ENCODE measurements at regions not wholly inside any gene's neighbourhood (a gene's known extent, or its start where the extent isn't known, plus 50 kb on each side); places are given as distances from the start of the nearest gene placed in this dataset.
"Not testable (repeated sequence)": the region's sequence is repeated elsewhere in the genome, so short reads cannot be mapped to it uniquely, and the experiment has no call there.

DNA sequence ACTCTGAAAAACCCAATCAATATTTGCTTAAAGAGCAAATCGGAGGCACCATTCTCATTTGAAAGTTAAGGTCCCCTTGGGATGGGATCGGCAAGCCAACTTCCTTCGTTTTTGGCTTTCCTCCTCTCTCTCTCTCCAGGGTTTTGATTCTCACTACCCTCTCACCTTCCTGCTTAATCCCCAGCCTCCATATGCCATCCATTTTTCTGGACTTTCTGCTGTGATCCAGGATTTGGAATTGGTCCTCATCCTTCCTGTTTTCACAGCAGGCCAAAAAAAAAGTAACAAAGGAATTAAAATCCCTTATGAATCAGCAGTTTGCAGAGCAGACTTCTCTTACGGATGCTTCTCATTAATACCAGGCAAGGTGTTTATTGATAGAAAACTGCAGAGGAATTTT, 283.1 kb upstream of the TMTC4 start:
- Histone ChIP-seq H3K4me2 (no peak overlapping the region), H3K4me1 (no peaks in the 10 kb centered on the region), H3K9ac (no peak overlapping the region), H3K27me3 (no peaks in the 10 kb centered on the region), H3K4me3 (no peak overlapping the region), H3K79me2 (ENCODE audit: low read depth) (no peaks in the 10 kb centered on the region), H3F3A (ENCODE audit: low read depth) (no peaks in the 10 kb centered on the region), H3K9me3 (ENCODE audit: low read depth) (no peaks in the 10 kb centered on the region), H3K27ac (no peak overlapping the region), H2AFZ (replicated peaks) (no peak overlapping the region), H4K20me1 (ENCODE audit: low read depth) (no peaks in the 10 kb centered on the region), H3K36me3 (no peaks in the 10 kb centered on the region)
- Mint-ChIP-seq H3K9me3 (no peaks in the 10 kb centered on the region), H3K27me3 (ENCODE audit: insufficient read depth, low read depth) (peaks cover 7% of the 10 kb centered on the region), H3K27ac (no peak overlapping the region), H3K4me3 (no peak overlapping the region), H3K4me1 (peaks cover 15% of the 10 kb centered on the region), H3K36me3 (no peaks in the 10 kb centered on the region)
- DNase-seq (ENCODE audit: low spot score), result no peak
- TF ChIP-seq EZH2 (IDR thresholded peaks at IDR 0.05) (no peak), EZH2phosphoT487 (IDR thresholded peaks at IDR 0.05) (no peak)
- TF ChIP-seq, protein P1, sequence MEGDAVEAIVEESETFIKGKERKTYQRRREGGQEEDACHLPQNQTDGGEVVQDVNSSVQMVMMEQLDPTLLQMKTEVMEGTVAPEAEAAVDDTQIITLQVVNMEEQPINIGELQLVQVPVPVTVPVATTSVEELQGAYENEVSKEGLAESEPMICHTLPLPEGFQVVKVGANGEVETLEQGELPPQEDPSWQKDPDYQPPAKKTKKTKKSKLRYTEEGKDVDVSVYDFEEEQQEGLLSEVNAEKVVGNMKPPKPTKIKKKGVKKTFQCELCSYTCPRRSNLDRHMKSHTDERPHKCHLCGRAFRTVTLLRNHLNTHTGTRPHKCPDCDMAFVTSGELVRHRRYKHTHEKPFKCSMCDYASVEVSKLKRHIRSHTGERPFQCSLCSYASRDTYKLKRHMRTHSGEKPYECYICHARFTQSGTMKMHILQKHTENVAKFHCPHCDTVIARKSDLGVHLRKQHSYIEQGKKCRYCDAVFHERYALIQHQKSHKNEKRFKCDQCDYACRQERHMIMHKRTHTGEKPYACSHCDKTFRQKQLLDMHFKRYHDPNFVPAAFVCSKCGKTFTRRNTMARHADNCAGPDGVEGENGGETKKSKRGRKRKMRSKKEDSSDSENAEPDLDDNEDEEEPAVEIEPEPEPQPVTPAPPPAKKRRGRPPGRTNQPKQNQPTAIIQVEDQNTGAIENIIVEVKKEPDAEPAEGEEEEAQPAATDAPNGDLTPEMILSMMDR (IDR thresholded peaks at IDR 0.05), result no peak

DNA sequence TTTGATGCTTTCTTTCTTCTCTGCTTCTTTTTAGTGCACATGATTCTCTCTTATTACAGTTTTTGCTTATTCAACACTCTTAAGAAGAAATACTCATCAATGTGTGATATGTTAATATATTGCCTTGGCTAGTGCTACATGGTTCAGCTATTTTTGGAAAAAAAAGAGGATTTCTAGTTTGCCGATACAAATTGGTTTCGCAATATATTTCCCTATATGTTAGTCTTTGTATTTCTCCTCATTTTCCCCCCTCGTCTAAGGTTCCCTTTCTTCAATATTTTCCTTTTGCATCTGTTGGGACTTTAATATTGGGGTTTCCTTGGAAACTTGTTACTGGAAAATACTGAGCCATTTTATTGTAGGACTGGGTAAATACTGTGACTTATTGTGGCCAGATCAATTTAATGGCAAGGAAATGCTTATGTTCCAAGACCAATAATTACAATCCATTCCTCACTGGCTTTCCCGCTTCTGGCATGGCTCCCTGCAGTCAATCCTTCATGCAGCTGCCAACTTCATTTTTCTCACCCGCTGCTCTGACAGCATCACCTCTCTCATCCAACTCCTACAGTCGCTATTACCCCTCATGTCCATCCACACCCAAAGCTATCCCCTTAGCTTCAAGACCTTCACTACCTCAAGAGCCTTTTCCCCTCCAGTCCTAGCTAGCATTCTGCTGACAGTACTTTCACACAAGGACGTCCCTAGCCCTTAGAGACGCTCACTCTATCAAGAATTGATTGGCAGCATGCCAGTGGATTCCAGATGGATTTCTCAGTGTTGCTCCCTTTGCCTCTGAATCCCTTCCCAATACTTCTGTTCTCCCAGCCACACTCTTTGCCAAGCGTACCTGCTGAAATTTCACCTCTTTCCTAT, 280.1 kb upstream of the TMTC4 start:
- no peak overlapping the region for H2AFZ ChIP-seq (replicated peaks)
- no peaks in the 10 kb centered on the region for H3F3A ChIP-seq (ENCODE audit: low read depth)
- no peak overlapping the region for H3K27ac Mint-ChIP-seq
- H3K36me3 Mint-ChIP-seq, result no peaks in the 10 kb centered on the region
- no peaks in the 10 kb centered on the region for H3K79me2 ChIP-seq (ENCODE audit: low read depth)
- H3K27me3 Mint-ChIP-seq (ENCODE audit: insufficient read depth, low read depth), result peaks cover 3% of the 10 kb centered on the region
- H3K4me3 ChIP-seq, result no peak overlapping the region
- no peak overlapping the region for H3K4me3 Mint-ChIP-seq
- TF ChIP-seq, protein P1 (IDR thresholded peaks at IDR 0.05), result no peak
- TF ChIP-seq EZH2phosphoT487 (IDR thresholded peaks at IDR 0.05), result no peak
- TF ChIP-seq EZH2 (IDR thresholded peaks at IDR 0.05), result no peak
- H3K9ac ChIP-seq, result no peak overlapping the region
- no peak overlapping the region for H3K4me2 ChIP-seq
- no peaks in the 10 kb centered on the region for H3K9me3 ChIP-seq (ENCODE audit: low read depth)
- H4K20me1 ChIP-seq (ENCODE audit: low read depth), result no peaks in the 10 kb centered on the region
- no peaks in the 10 kb centered on the region for H3K9me3 Mint-ChIP-seq
- DNase-seq (ENCODE audit: low spot score), result no peak
- H3K27ac ChIP-seq, result no peak overlapping the region
- H3K27me3 ChIP-seq, result no peaks in the 10 kb centered on the region
- no peaks in the 10 kb centered on the region for H3K36me3 ChIP-seq
- H3K4me1 ChIP-seq, result no peaks in the 10 kb centered on the region
- H3K4me1 Mint-ChIP-seq, result peaks cover 20% of the 10 kb centered on the region

DNA sequence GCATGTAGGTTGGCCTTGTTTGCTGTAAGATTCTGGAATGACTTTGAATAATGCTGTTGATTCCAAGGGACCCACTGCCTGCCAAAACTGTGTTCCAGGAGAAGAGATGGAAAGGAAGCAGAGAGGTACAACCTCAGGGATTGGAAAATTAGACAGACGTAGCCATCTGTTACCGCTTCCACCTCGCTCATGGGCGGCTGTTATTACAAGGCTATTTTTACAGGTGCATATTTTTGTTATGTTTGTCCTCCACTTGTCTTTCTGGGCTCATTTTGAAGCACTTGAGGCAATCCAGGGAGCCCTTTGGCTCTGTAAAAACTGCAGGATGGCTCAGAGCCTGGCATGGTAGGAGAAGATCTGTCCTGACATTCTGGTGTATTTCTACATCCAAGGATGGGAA, 276.4 kb upstream of the TMTC4 start:
- H3K4me1 ChIP-seq, result no peaks in the 10 kb centered on the region
- no peaks in the 10 kb centered on the region for H3K36me3 ChIP-seq
- no peak overlapping the region for H3K9ac ChIP-seq
- no peak overlapping the region for H2AFZ ChIP-seq (replicated peaks)
- no peaks in the 10 kb centered on the region for H3K27me3 ChIP-seq
- no peak for DNase-seq (ENCODE audit: low spot score)
- H3K4me3 ChIP-seq, result no peak overlapping the region
- Mint-ChIP-seq H3K4me3 (no peak overlapping the region), H3K9me3 (no peaks in the 10 kb centered on the region), H3K4me1 (peaks cover 16% of the 10 kb centered on the region), H3K36me3 (no peaks in the 10 kb centered on the region), H3K27ac (no peak overlapping the region), H3K27me3 (ENCODE audit: insufficient read depth, low read depth) (peaks cover 2% of the 10 kb centered on the region)
- no peaks in the 10 kb centered on the region for H3K79me2 ChIP-seq (ENCODE audit: low read depth)
- H3K9me3 ChIP-seq (ENCODE audit: low read depth), result no peaks in the 10 kb centered on the region
- H3K27ac ChIP-seq, result no peak overlapping the region
- TF ChIP-seq, protein P1 (IDR thresholded peaks at IDR 0.05), result no peak
- TF ChIP-seq EZH2phosphoT487 (IDR thresholded peaks at IDR 0.05) (no peak), EZH2 (IDR thresholded peaks at IDR 0.05) (no peak)
- H3F3A ChIP-seq (ENCODE audit: low read depth), result no peaks in the 10 kb centered on the region
- H4K20me1 ChIP-seq (ENCODE audit: low read depth), result no peaks in the 10 kb centered on the region
- no peak overlapping the region for H3K4me2 ChIP-seq

DNA sequence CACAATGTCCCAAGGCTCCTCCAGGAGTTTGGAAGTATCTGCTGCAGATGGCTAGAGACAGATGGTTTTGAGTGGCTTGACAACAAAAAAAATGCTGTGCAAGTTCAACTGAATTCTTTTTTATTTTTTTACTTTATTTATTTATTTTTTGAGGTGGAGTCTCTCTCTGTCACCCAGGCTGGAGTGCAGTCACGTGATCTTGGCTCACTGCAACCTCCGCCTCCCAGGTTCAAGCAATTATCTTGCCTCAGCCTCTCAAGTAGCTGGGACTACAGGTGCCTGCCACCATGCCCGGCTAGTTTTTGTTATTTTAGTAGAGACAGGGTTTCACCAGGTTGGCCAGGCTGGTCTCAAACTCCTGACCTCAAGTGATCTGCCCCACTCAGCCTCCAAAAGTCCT, 274.3 kb upstream of the TMTC4 start:
- not testable (repeated sequence) for DNase-seq (ENCODE audit: low spot score); H3K4me1 ChIP-seq; H2AFZ ChIP-seq (replicated peaks); H4K20me1 ChIP-seq (ENCODE audit: low read depth); H3F3A ChIP-seq (ENCODE audit: low read depth); H3K36me3 ChIP-seq; H3K4me2 ChIP-seq; H3K4me3 ChIP-seq; H3K27ac ChIP-seq; H3K4me3 Mint-ChIP-seq; H3K79me2 ChIP-seq (ENCODE audit: low read depth); H3K27ac Mint-ChIP-seq; H3K9ac ChIP-seq; H3K36me3 Mint-ChIP-seq; H3K27me3 Mint-ChIP-seq (ENCODE audit: insufficient read depth, low read depth); H3K9me3 ChIP-seq (ENCODE audit: low read depth); H3K9me3 Mint-ChIP-seq; H3K27me3 ChIP-seq
- peaks cover 12% of the 10 kb centered on the region for H3K4me1 Mint-ChIP-seq
